Uterus (tissue), 2 donors: ENCODE measurements at regions not wholly inside any gene's neighbourhood (a gene's known extent, or its start where the extent isn't known, plus 50 kb on each side); places are given as distances from the start of the nearest gene placed in this dataset.

Experiments used
- CTCF ChIP-seq, 4 experiments: fragments of 200-600 bp in 2 of 4; fragments of 450-650 bp in 2 of 4; sonication (generic) in 2 of 4; IDR thresholded peaks; one replicate each; pipeline ENCODE4 v1.5.1; 2016 to 2019; ENCODE audit warnings: antibody characterized with exemption in 4 of 4, mild to moderate bottlenecking in 2 of 4, moderate library complexity in 1 of 4
- POLR2A ChIP-seq, 2 donors: fragments of 450-650 bp; IDR thresholded peaks; one replicate each; pipeline ENCODE4 v1.6.1; 2016; ENCODE audit warnings: antibody characterized with exemption in 2 of 2, mild to moderate bottlenecking in 1 of 2, moderate library complexity in 1 of 2

- TF ChIP-seq CTCF (IDR thresholded peaks at IDR 0.05) (no peak), POLR2A (IDR thresholded peaks at IDR 0.05) (no peak)
Measured at GRCh38 chr4:125911481-125911880, 596.7 kb downstream of the FAT4 start.
